ENCODE measurements at regions not wholly inside any gene's neighbourhood (a gene's known extent, or its start where the extent isn't known, plus 50 kb on each side); places are given as distances from the start of the nearest gene placed in this dataset.
"Not testable (repeated sequence)": the region's sequence is repeated elsewhere in the genome, so short reads cannot be mapped to it uniquely, and the experiment has no call there.

DNA sequence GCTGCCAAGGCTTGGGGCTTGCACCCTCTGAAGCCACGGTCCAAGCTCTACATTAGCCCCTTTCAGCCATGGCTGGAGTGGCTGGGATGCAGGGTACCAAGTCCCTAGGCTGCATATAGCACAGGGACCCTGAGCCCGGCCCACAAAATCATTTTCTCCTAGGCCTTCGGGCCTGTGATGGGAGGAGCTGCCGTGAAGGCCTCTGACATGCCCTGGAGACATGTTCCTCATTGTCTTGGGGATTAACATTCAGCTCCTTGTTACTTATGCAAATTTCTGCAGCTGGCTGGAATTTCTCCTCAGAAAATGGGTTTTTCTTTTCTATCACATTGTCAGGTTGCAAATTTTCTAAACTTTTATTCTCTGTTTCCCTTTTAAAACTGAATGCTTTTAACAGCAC lies 521.1 kb downstream of the DACH1 start:
- TF ChIP-seq, protein P1, sequence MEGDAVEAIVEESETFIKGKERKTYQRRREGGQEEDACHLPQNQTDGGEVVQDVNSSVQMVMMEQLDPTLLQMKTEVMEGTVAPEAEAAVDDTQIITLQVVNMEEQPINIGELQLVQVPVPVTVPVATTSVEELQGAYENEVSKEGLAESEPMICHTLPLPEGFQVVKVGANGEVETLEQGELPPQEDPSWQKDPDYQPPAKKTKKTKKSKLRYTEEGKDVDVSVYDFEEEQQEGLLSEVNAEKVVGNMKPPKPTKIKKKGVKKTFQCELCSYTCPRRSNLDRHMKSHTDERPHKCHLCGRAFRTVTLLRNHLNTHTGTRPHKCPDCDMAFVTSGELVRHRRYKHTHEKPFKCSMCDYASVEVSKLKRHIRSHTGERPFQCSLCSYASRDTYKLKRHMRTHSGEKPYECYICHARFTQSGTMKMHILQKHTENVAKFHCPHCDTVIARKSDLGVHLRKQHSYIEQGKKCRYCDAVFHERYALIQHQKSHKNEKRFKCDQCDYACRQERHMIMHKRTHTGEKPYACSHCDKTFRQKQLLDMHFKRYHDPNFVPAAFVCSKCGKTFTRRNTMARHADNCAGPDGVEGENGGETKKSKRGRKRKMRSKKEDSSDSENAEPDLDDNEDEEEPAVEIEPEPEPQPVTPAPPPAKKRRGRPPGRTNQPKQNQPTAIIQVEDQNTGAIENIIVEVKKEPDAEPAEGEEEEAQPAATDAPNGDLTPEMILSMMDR (IDR thresholded peaks at IDR 0.05; ENCODE audit: low read depth, low read length): not testable (repeated sequence)
- not testable (repeated sequence) for TF ChIP-seq EZH2phosphoT487 (IDR thresholded peaks at IDR 0.05; ENCODE audit: low read depth)

All from OCI-LY3 (cell line).